ENCODE measurements at regions not wholly inside any gene's neighbourhood (a gene's known extent, or its start where the extent isn't known, plus 50 kb on each side); places are given as distances from the start of the nearest gene placed in this dataset.
"Not testable (repeated sequence)": the region's sequence is repeated elsewhere in the genome, so short reads cannot be mapped to it uniquely, and the experiment has no call there.

DNA sequence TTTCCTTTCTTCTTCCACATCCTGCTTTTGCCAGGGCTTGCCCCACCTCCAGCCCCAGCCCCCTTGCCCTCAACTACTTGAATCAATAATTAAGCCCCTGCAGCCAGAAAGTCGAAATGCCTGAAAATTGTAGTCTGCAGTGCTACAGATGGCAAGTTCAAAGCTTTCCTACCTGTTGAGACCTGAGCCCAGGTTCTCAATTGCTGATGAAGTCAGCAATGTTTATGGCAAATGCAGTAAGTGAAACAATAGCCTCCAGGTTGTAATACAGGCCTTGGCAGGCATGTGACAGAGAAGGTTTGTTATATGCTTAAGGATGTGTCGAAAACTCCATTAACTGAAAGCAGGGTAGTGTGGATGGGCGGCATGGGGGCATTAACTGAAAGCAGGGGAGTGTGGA lies 181.1 kb upstream of the SESN3 start:
- Histone ChIP-seq H3K9me3 (ENCODE audit: control extremely low read depth in 1 of 5, control insufficient read depth in 4 of 5, insufficient read depth in 2 of 5, low read depth in 1 of 5, low read length in 4 of 5) (no peaks in the 10 kb centered on the region), H3K27ac (ENCODE audit: insufficient read depth in 1 of 2, low read depth in 1 of 2, low read length in 2 of 2, poor library complexity in 1 of 2, severe bottlenecking in 2 of 2) (no peak overlapping the region), H3K27me3 (replicated peaks in 2 of 5; ENCODE audit: control insufficient read depth in 4 of 5, insufficient read depth in 5 of 5, low read length in 4 of 5) (no peaks in the 10 kb centered on the region), H3K36me3 (ENCODE audit: control insufficient read depth in 4 of 4, insufficient read depth in 4 of 4, low read length in 3 of 4) (no peaks in the 10 kb centered on the region), H3K4me3 (ENCODE audit: control insufficient read depth in 1 of 7, extremely low read depth in 1 of 7, insufficient read depth in 4 of 7, low read depth in 2 of 7, low read length in 6 of 7) (no peak overlapping the region), H3K4me1 (ENCODE audit: control extremely low read depth in 1 of 4, control insufficient read depth in 4 of 4, insufficient read depth in 4 of 4, low read length in 3 of 4) (no peaks in the 10 kb centered on the region)
- no peak for DNase-seq
- CTCF ChIA-PET: no interaction called here
- POLR2A ChIA-PET: no interaction called here
- WGBS (ENCODE audit: insufficient coverage): 100% methylated on average over 3 of the region's 3 CpGs

GRCh38 chr11:95410707-95411106 lies 179.7 kb upstream of the SESN3 start:
- POLR2A ChIA-PET; H3K27me3 ChIP-seq (replicated peaks in 2 of 5; ENCODE audit: control insufficient read depth in 4 of 5, insufficient read depth in 5 of 5, low read length in 4 of 5); CTCF ChIA-PET; DNase-seq; H3K4me1 ChIP-seq (ENCODE audit: control extremely low read depth in 1 of 4, control insufficient read depth in 4 of 4, insufficient read depth in 4 of 4, low read length in 3 of 4); H3K36me3 ChIP-seq (ENCODE audit: control insufficient read depth in 4 of 4, insufficient read depth in 4 of 4, low read length in 3 of 4); H3K9me3 ChIP-seq (ENCODE audit: control extremely low read depth in 1 of 5, control insufficient read depth in 4 of 5, insufficient read depth in 2 of 5, low read depth in 1 of 5, low read length in 4 of 5); H3K27ac ChIP-seq (ENCODE audit: insufficient read depth in 1 of 2, low read depth in 1 of 2, low read length in 2 of 2, poor library complexity in 1 of 2, severe bottlenecking in 2 of 2); H3K4me3 ChIP-seq (ENCODE audit: control insufficient read depth in 1 of 7, extremely low read depth in 1 of 7, insufficient read depth in 4 of 7, low read depth in 2 of 7, low read length in 6 of 7): not testable (repeated sequence)

DNA sequence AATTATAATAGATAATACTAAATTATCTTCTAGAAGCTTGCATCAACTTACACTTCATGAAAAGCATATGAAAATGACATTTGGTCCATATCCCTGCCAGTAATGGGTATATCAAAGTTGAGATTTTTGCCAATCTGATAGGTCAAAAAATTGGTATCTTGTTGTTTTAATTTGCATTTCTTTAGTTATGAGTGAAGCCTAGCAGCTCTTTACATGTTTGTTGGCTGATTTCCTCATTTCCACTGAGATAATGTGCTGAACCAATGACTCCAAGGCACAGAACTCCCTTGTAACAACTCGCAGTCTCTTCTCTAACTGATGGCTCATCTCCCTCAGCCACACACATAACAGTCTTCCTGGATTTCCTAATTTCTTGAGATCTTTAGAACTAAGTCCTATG lies 175.3 kb upstream of the SESN3 start:
- H3K4me3 ChIP-seq (ENCODE audit: control insufficient read depth in 1 of 7, extremely low read depth in 1 of 7, insufficient read depth in 4 of 7, low read depth in 2 of 7, low read length in 6 of 7): no peak overlapping the region
- H3K36me3 ChIP-seq (ENCODE audit: control insufficient read depth in 4 of 4, insufficient read depth in 4 of 4, low read length in 3 of 4): no peaks in the 10 kb centered on the region
- no peaks in the 10 kb centered on the region for H3K4me1 ChIP-seq (ENCODE audit: control extremely low read depth in 1 of 4, control insufficient read depth in 4 of 4, insufficient read depth in 4 of 4, low read length in 3 of 4)
- peaks cover 0 to 2% (median 0%) of the 10 kb centered on the region in 5 experiments for H3K9me3 ChIP-seq (ENCODE audit: control extremely low read depth in 1 of 5, control insufficient read depth in 4 of 5, insufficient read depth in 2 of 5, low read depth in 1 of 5, low read length in 4 of 5)
- ChIA-PET POLR2A (no interaction called here), CTCF (no interaction called here)
- no peak for DNase-seq
- no peak overlapping the region for H3K27ac ChIP-seq (ENCODE audit: insufficient read depth in 1 of 2, low read depth in 1 of 2, low read length in 2 of 2, poor library complexity in 1 of 2, severe bottlenecking in 2 of 2)
- 100% methylated on average over 1 of the region's 1 CpG for WGBS (ENCODE audit: insufficient coverage)
- no peaks in the 10 kb centered on the region for H3K27me3 ChIP-seq (replicated peaks in 2 of 5; ENCODE audit: control insufficient read depth in 4 of 5, insufficient read depth in 5 of 5, low read length in 4 of 5)

DNA sequence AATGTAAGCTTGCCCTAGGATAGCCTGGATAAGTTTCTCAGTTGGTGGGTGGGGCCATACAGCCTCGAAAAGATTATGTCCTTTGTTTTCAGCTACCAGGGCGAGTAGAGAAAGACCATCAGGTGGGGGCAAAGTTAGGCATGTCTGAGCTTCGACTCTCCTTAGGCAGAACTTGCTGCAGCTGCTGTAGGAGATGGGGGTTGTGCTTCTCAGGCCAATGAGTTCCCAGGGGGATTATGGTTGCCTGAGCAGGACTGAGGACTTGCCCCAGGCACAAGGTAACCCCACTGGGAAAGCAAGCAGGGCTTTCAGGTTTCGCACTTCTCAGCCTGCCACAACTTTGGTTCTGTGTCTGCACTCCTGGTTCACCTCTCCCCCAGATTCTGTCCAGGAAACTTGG lies 173.4 kb upstream of the SESN3 start:
- 92% methylated on average over 4 of the region's 4 CpGs for WGBS (ENCODE audit: insufficient coverage)
- POLR2A ChIA-PET: no interaction called here
- Histone ChIP-seq H3K27me3 (replicated peaks in 2 of 5; ENCODE audit: control insufficient read depth in 4 of 5, insufficient read depth in 5 of 5, low read length in 4 of 5) (no peaks in the 10 kb centered on the region), H3K4me1 (ENCODE audit: control extremely low read depth in 1 of 4, control insufficient read depth in 4 of 4, insufficient read depth in 4 of 4, low read length in 3 of 4) (peaks cover 0 to under 1% (median 0%) of the 10 kb centered on the region in 4 experiments), H3K9me3 (ENCODE audit: control extremely low read depth in 1 of 5, control insufficient read depth in 4 of 5, insufficient read depth in 2 of 5, low read depth in 1 of 5, low read length in 4 of 5) (peaks cover 0 to 2% (median 0%) of the 10 kb centered on the region in 5 experiments), H3K36me3 (ENCODE audit: control insufficient read depth in 4 of 4, insufficient read depth in 4 of 4, low read length in 3 of 4) (no peaks in the 10 kb centered on the region), H3K27ac (ENCODE audit: insufficient read depth in 1 of 2, low read depth in 1 of 2, low read length in 2 of 2, poor library complexity in 1 of 2, severe bottlenecking in 2 of 2) (no peak overlapping the region), H3K4me3 (ENCODE audit: control insufficient read depth in 1 of 7, extremely low read depth in 1 of 7, insufficient read depth in 4 of 7, low read depth in 2 of 7, low read length in 6 of 7) (no peak overlapping the region)
- DNase-seq: no peak
- CTCF ChIA-PET: interaction anchor here (1.3 kb wide), 1 partner anchor 10 kb away, joined by 3 read pairs; no protein-coding TSS in a partner anchor

DNA sequence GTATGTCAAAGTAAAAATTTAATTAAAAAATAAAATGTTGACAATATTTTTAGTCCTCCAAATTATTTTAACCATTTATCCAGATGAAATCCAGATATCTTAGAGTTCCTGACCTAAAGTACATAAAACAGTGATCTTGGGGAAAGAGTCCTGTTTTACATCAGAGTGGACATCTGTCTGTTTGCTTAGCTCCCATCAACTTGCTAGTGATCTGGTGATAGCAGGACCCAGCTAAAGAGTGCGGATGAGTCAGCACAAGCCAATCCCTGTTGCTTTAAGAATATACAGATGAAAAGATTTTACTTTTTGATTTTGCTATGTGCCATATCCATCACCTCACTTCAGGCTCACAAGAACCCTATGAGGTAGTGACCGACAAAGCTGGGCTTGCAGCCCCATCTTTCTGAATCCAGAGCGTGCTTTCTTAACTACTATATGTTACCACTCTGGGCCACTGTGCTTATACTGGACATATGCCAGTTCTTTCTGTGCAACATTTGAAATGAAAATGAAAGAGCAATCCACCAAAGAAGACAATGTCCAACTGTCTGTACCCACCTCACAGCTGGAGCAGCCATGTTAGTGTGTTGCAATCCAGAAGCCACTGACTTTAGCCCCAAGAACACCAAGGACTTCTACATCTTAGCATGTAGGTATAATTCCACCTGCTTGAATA lies 167.6 kb upstream of the SESN3 start:
- Histone ChIP-seq H3K4me1 (ENCODE audit: control extremely low read depth in 1 of 4, control insufficient read depth in 4 of 4, insufficient read depth in 4 of 4, low read length in 3 of 4) (peaks cover 2 to 7% (median 4%) of the 10 kb centered on the region in 4 experiments), H3K9me3 (ENCODE audit: control extremely low read depth in 1 of 5, control insufficient read depth in 4 of 5, insufficient read depth in 2 of 5, low read depth in 1 of 5, low read length in 4 of 5) (peaks cover 0 to 4% (median 0%) of the 10 kb centered on the region in 5 experiments), H3K27ac (ENCODE audit: insufficient read depth in 1 of 2, low read depth in 1 of 2, low read length in 2 of 2, poor library complexity in 1 of 2, severe bottlenecking in 2 of 2) (no peak overlapping the region), H3K4me3 (ENCODE audit: control insufficient read depth in 1 of 7, extremely low read depth in 1 of 7, insufficient read depth in 4 of 7, low read depth in 2 of 7, low read length in 6 of 7) (no peak overlapping the region), H3K27me3 (replicated peaks in 2 of 5; ENCODE audit: control insufficient read depth in 4 of 5, insufficient read depth in 5 of 5, low read length in 4 of 5) (no peaks in the 10 kb centered on the region), H3K36me3 (ENCODE audit: control insufficient read depth in 4 of 4, insufficient read depth in 4 of 4, low read length in 3 of 4) (no peaks in the 10 kb centered on the region)
- no CpG with 5 or more reads among the region's 3 CpGs for WGBS (ENCODE audit: insufficient coverage)
- ChIA-PET POLR2A (no interaction called here), CTCF (interaction anchor here (1.0 kb wide), 1 partner anchor 53 kb away, joined by 3 read pairs; no protein-coding TSS in a partner anchor)
- peak in 2 of 3 donors; percentile 31 to 32 for DNase-seq

DNA sequence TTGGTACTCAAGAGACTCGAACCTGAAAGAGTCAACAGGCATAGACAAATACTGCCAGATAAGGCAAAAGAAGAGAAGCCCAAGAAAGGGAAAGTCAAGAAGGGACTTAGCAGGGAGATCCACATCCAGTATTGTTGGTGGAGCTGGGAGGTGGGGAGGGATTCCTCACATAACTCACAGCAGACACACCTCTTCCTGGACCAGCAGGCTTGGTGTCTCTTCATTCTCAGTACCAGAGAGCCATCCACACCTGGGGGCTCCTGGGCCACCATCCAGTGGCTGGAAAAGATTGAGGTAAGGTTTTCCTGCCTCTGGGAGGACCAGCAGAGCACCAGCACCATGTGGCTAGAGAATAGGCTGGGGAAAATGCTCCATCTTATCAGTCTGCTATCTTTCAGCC lies 161.6 kb upstream of the SESN3 start:
- peaks cover 0 to 5% (median 0%) of the 10 kb centered on the region in 5 experiments for H3K9me3 ChIP-seq (ENCODE audit: control extremely low read depth in 1 of 5, control insufficient read depth in 4 of 5, insufficient read depth in 2 of 5, low read depth in 1 of 5, low read length in 4 of 5)
- ChIA-PET POLR2A (no interaction called here), CTCF (no interaction called here)
- no peak overlapping the region for H3K4me3 ChIP-seq (ENCODE audit: control insufficient read depth in 1 of 7, extremely low read depth in 1 of 7, insufficient read depth in 4 of 7, low read depth in 2 of 7, low read length in 6 of 7)
- no peaks in the 10 kb centered on the region for H3K4me1 ChIP-seq (ENCODE audit: control extremely low read depth in 1 of 4, control insufficient read depth in 4 of 4, insufficient read depth in 4 of 4, low read length in 3 of 4)
- WGBS (ENCODE audit: insufficient coverage): no CpG with 5 or more reads among the region's 1 CpG
- DNase-seq: no peak
- no peak overlapping the region for H3K27ac ChIP-seq (ENCODE audit: insufficient read depth in 1 of 2, low read depth in 1 of 2, low read length in 2 of 2, poor library complexity in 1 of 2, severe bottlenecking in 2 of 2)
- no peaks in the 10 kb centered on the region for H3K27me3 ChIP-seq (replicated peaks in 2 of 5; ENCODE audit: control insufficient read depth in 4 of 5, insufficient read depth in 5 of 5, low read length in 4 of 5)
- no peaks in the 10 kb centered on the region for H3K36me3 ChIP-seq (ENCODE audit: control insufficient read depth in 4 of 4, insufficient read depth in 4 of 4, low read length in 3 of 4)

GRCh38 chr11:95389427-95389826 lies 158.4 kb upstream of the SESN3 start:
- H3K27me3 ChIP-seq (replicated peaks in 2 of 5; ENCODE audit: control insufficient read depth in 4 of 5, insufficient read depth in 5 of 5, low read length in 4 of 5): no peaks in the 10 kb centered on the region
- no peak for DNase-seq
- H3K9me3 ChIP-seq (ENCODE audit: control extremely low read depth in 1 of 5, control insufficient read depth in 4 of 5, insufficient read depth in 2 of 5, low read depth in 1 of 5, low read length in 4 of 5): peaks cover 0 to 3% (median 0%) of the 10 kb centered on the region in 5 experiments
- ChIA-PET POLR2A (no interaction called here), CTCF (no interaction called here)
- WGBS (ENCODE audit: insufficient coverage): 80% methylated on average over 1 of the region's 1 CpG
- H3K27ac ChIP-seq (ENCODE audit: insufficient read depth in 1 of 2, low read depth in 1 of 2, low read length in 2 of 2, poor library complexity in 1 of 2, severe bottlenecking in 2 of 2): no peak overlapping the region
- H3K36me3 ChIP-seq (ENCODE audit: control insufficient read depth in 4 of 4, insufficient read depth in 4 of 4, low read length in 3 of 4): no peaks in the 10 kb centered on the region
- no peaks in the 10 kb centered on the region for H3K4me1 ChIP-seq (ENCODE audit: control extremely low read depth in 1 of 4, control insufficient read depth in 4 of 4, insufficient read depth in 4 of 4, low read length in 3 of 4)
- no peak overlapping the region for H3K4me3 ChIP-seq (ENCODE audit: control insufficient read depth in 1 of 7, extremely low read depth in 1 of 7, insufficient read depth in 4 of 7, low read depth in 2 of 7, low read length in 6 of 7)
